ENCODE measurements at regions not wholly inside any gene's neighbourhood (a gene's known extent, or its start where the extent isn't known, plus 50 kb on each side); places are given as distances from the start of the nearest gene placed in this dataset.

GRCh38 chr12:115730975-115731541 lies 546.4 kb downstream of the MED13L start:
- no peaks in the 10 kb centered on the region for H3K79me2 ChIP-seq (ENCODE audit: insufficient read depth, low read length)
- CTCF ChIA-PET, result no interaction called here
- no peak overlapping the region for H2AFZ ChIP-seq (ENCODE audit: low read depth, low read length, poor library complexity, severe bottlenecking)
- H4K20me1 ChIP-seq (ENCODE audit: insufficient read depth), result no peaks in the 10 kb centered on the region
- H3K36me3 ChIP-seq (ENCODE audit: control insufficient read depth in 1 of 2, insufficient read depth in 2 of 2, low read length in 2 of 2), result no peaks in the 10 kb centered on the region
- H3K4me3 ChIP-seq (replicated peaks in 1 of 2; ENCODE audit: low read depth in 1 of 2, low read length in 2 of 2), result no peak overlapping the region
- RAD21 ChIA-PET (ENCODE audit: low non-redundant PET in 1 of 2, low total read pairs in 2 of 2, uncharacterized antibody in 2 of 2, unreplicated experiment in 2 of 2), result no interaction called here
- TF ChIP-seq SP1 (IDR thresholded peaks at IDR 0.05; ENCODE audit: low read depth), result no peak
- no peak for TF ChIP-seq YY1 (IDR thresholded peaks at IDR 0.05; ENCODE audit: extremely low read depth, insufficient replicate concordance, low read depth, low read length)
- no peak for TF ChIP-seq ELF1 (IDR thresholded peaks at IDR 0.05; ENCODE audit: borderline replicate concordance, low read depth)
- TF ChIP-seq POLR2AphosphoS5 (IDR thresholded peaks at IDR 0.05; ENCODE audit: low read depth, low read length), result no peak
- TF ChIP-seq FOSL1 (IDR thresholded peaks at IDR 0.05; ENCODE audit: low read depth), result no peak
- no peak for TF ChIP-seq EZH2 (IDR thresholded peaks at IDR 0.05)
- TF ChIP-seq TCF7L2 (IDR thresholded peaks at IDR 0.05; ENCODE audit: borderline replicate concordance, extremely low read depth, insufficient read depth, insufficient read length), result no peak
- TF ChIP-seq EZH2phosphoT487 (IDR thresholded peaks at IDR 0.05; ENCODE audit: borderline replicate concordance), result no peak
- TF ChIP-seq JUND (IDR thresholded peaks at IDR 0.05), result no peak
- no peak for TF ChIP-seq MAX (IDR thresholded peaks at IDR 0.05)
- no peak for TF ChIP-seq CTCF (IDR thresholded peaks at IDR 0.05 in 2 of 3, conservative IDR thresholded peaks at IDR 0.05 in 1 of 3; ENCODE audit: borderline replicate concordance in 1 of 3, insufficient read depth in 1 of 3, low read depth in 2 of 3, low read length in 2 of 3)
- H3K4me1 ChIP-seq (ENCODE audit: control insufficient read depth in 1 of 2, insufficient read depth in 2 of 2, low read length in 2 of 2), result no peaks in the 10 kb centered on the region
- POLR2A ChIA-PET, result no interaction called here
- no TSS peak for BruUV-seq (replicated peaks)
- no peaks in the 10 kb centered on the region; the same call in 1 of the 2 replicates for H3K27me3 ChIP-seq (ENCODE audit: insufficient read depth, low read length)
- no peak overlapping the region for H3K4me2 ChIP-seq (ENCODE audit: low read length)
- no peak overlapping the region for H3K9ac ChIP-seq (ENCODE audit: low read length)
- H3K9me3 ChIP-seq (ENCODE audit: control insufficient read depth in 1 of 2, insufficient read depth in 1 of 2, low read depth in 1 of 2, low read length in 2 of 2), result no peaks in the 10 kb centered on the region
- ATAC-seq (no peak), DNase-seq (ENCODE audit: low read depth, low spot score) (no peak)
- H3K27ac ChIP-seq (ENCODE audit: low read depth, low read length), result no peak overlapping the region
- intact Hi-C loops (cut with micrococcal nuclease), result no loop called here
- no peaks in the 10 kb centered on the region for H3K9me2 ChIP-seq (ENCODE audit: insufficient read depth)

All from HCT116 (cell line).